Activated T-cell treated with anti-CD3 and anti-CD28 coated beads for 48 hours (primary cell): ENCODE measurements at regions not wholly inside any gene's neighbourhood (a gene's known extent, or its start where the extent isn't known, plus 50 kb on each side); places are given as distances from the start of the nearest gene placed in this dataset.

ENCODE experiments used
- DNase-seq: peaks from one replicate; pipeline ENCODE4 v3.0.0-alpha.2; 2020; ENCODE audit warnings: low read depth

GRCh38 chr2:222058819-222059445 lies 239.9 kb downstream of the PAX3 start:
- DNase-seq = no peak

- no peak for DNase-seq
Observed at GRCh38 chr2:222057347-222058073, 241.3 kb downstream of the PAX3 start.

- no peak for DNase-seq
Observed at GRCh38 chr2:222055328-222055727, 243.5 kb downstream of the PAX3 start.

- DNase-seq = no peak
Observed at GRCh38 chr2:222054813-222055212, 244.0 kb downstream of the PAX3 start.

GRCh38 chr2:222052934-222053367 lies 245.8 kb downstream of the PAX3 start:
- DNase-seq = no peak

GRCh38 chr2:222050981-222051380 lies 247.8 kb downstream of the PAX3 start:
- no peak for DNase-seq

- no peak for DNase-seq
Observed at GRCh38 chr2:222049946-222050345, 248.9 kb downstream of the PAX3 start.

- DNase-seq = no peak
Observed at GRCh38 chr2:222043897-222044296, 254.9 kb downstream of the PAX3 start.

GRCh38 chr2:222042666-222043065 lies 256.1 kb downstream of the PAX3 start:
- DNase-seq = no peak

GRCh38 chr2:222040333-222040732 lies 258.5 kb downstream of the PAX3 start:
- DNase-seq = no peak

GRCh38 chr2:222039821-222040220 lies 259.0 kb downstream of the PAX3 start:
- DNase-seq = no peak

GRCh38 chr2:222038067-222038802 lies 260.6 kb downstream of the PAX3 start:
- no peak for DNase-seq

- no peak for DNase-seq
Observed at GRCh38 chr2:222037211-222037610, 261.6 kb downstream of the PAX3 start.

- DNase-seq = no peak
Observed at GRCh38 chr2:222034058-222034457, 264.7 kb downstream of the PAX3 start.

GRCh38 chr2:222033541-222033940 lies 265.3 kb downstream of the PAX3 start:
- no peak for DNase-seq

GRCh38 chr2:222025881-222026271 lies 272.9 kb downstream of the PAX3 start:
- DNase-seq = no peak

GRCh38 chr2:222024932-222025880 lies 273.6 kb downstream of the PAX3 start:
- DNase-seq = no peak

GRCh38 chr2:222017252-222017850 lies 281.4 kb downstream of the PAX3 start:
- no peak for DNase-seq

GRCh38 chr2:222013889-222014288 lies 284.9 kb downstream of the PAX3 start:
- DNase-seq = no peak

GRCh38 chr2:222000326-222000725 lies 298.5 kb downstream of the PAX3 start:
- DNase-seq = no peak

GRCh38 chr2:221999717-222000116 lies 299.1 kb downstream of the PAX3 start:
- no peak for DNase-seq

- no peak for DNase-seq
Observed at GRCh38 chr2:221999166-221999565, 299.6 kb downstream of the PAX3 start.
